ENCODE measurements at regions not wholly inside any gene's neighbourhood (a gene's known extent, or its start where the extent isn't known, plus 50 kb on each side); places are given as distances from the start of the nearest gene placed in this dataset.

DNA sequence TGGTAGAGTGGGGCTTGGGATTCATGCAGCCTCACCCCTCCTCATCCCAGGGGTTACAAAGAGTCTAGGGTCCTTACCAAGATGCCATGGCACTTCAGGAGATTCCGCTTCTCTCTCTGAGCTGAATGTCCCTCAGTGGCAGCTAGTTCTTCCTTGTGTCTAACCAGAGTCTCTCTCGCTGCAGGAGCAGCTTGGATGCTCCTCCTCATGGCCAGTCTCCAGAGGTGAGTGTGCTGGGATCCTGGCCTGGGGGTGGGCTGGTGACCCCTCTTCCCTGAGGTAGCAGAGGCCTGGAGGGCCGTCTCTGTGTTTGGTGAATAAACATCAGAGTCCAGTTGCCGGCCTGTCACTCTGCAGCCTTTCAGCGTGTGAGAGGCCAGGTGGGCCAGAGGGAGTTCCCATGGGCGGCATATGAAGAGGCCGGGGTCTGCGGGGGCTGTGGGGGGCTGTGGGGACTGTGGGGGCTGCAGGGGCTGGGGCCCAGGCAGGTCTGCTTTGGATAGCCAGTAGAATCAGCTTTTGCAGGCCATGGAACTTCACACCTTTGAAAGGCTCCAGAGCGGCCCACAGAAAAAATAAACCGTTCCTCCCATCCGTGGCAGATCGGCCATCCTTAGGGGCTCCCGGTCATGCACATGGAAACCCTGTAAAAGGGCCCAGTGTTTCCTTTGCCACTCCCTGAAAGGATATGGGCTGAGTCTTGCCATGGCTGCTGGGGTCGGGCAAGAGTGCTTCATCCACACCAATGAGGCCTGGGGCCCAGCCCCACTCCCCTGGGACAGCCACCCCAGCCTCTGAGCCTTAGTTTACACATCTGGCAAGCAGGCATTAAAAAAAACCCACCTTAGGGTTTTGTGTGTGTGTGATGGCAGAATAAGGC, 256.4 kb downstream of the FOXD2 start:
- Histone ChIP-seq H3K9ac (ENCODE audit: control insufficient read depth, extremely low read depth, insufficient read depth, low read length) (no peak overlapping the region), H4K20me1 (ENCODE audit: control insufficient read depth, extremely low read depth, insufficient read depth, low read length) (no peaks in the 10 kb centered on the region), H3K9me3 (ENCODE audit: control insufficient read depth, low read depth, low read length) (no peaks in the 10 kb centered on the region), H3K27ac (ENCODE audit: control insufficient read depth, insufficient read depth, low read length) (no peak overlapping the region), H2AFZ (ENCODE audit: control insufficient read depth, low read length) (no peak overlapping the region), H3K79me2 (ENCODE audit: control insufficient read depth, insufficient read depth, low read length) (no peaks in the 10 kb centered on the region), H3K9me1 (ENCODE audit: control insufficient read depth, extremely low read depth, insufficient read depth, low read length) (no peaks in the 10 kb centered on the region), H3K36me3 (ENCODE audit: control insufficient read depth in 2 of 2, extremely low read depth in 1 of 2, insufficient read depth in 2 of 2, low read length in 2 of 2) (no peaks in the 10 kb centered on the region), H3K27me3 (ENCODE audit: control insufficient read depth, extremely low read depth, insufficient read depth, low read length) (peaks cover 7% of the 10 kb centered on the region), H3K4me2 (ENCODE audit: control insufficient read depth, extremely low read depth, insufficient read depth, low read depth, low read length) (no peak overlapping the region), H3K4me3 (ENCODE audit: control insufficient read depth in 2 of 3, extremely low read depth in 1 of 3, insufficient read depth in 2 of 3, low read depth in 1 of 3, low read length in 3 of 3) (no peak overlapping the region), H3K4me1 (ENCODE audit: control insufficient read depth, extremely low read depth, insufficient read depth, low read length) (no peaks in the 10 kb centered on the region)
- FAIRE-seq, result no peak
- dilution Hi-C loops (cut with MboI; ENCODE audit: extremely low pct_ligation_motif_present, low sequenced_read_pairs), result no loop called here
- no peak for TF ChIP-seq EZH2 (IDR thresholded peaks at IDR 0.05; ENCODE audit: low read length)
- TF ChIP-seq, protein P1, sequence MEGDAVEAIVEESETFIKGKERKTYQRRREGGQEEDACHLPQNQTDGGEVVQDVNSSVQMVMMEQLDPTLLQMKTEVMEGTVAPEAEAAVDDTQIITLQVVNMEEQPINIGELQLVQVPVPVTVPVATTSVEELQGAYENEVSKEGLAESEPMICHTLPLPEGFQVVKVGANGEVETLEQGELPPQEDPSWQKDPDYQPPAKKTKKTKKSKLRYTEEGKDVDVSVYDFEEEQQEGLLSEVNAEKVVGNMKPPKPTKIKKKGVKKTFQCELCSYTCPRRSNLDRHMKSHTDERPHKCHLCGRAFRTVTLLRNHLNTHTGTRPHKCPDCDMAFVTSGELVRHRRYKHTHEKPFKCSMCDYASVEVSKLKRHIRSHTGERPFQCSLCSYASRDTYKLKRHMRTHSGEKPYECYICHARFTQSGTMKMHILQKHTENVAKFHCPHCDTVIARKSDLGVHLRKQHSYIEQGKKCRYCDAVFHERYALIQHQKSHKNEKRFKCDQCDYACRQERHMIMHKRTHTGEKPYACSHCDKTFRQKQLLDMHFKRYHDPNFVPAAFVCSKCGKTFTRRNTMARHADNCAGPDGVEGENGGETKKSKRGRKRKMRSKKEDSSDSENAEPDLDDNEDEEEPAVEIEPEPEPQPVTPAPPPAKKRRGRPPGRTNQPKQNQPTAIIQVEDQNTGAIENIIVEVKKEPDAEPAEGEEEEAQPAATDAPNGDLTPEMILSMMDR (optimal IDR thresholded peaks at IDR 0.05 in 1 of 3, IDR thresholded peaks at IDR 0.05 in 1 of 3, conservative IDR thresholded peaks at IDR 0.05 in 1 of 3; ENCODE audit: extremely low read depth in 1 of 3, insufficient read depth in 2 of 3, low read length in 3 of 3), result no peak
- DNase-seq (ENCODE audit: low read depth, low spot score), result no peak

DNA sequence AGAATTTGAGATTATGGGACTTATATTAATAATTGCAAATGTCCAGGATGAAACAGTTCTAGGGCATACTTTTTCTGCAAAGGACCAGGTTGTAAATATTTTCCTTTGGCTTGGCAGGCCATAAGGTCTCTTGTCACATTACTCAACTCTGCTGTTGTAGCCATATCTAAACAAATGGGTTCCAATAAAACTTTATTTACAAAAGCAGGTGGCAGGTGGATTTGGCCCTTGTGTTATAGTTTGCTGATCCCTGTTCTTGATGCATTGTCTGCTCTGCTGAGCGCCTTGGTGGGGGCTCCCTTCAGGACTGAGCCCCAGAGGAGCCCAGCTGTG, 258.5 kb downstream of the FOXD2 start:
- dilution Hi-C loops (cut with MboI; ENCODE audit: extremely low pct_ligation_motif_present, low sequenced_read_pairs), result no loop called here
- Histone ChIP-seq H4K20me1 (ENCODE audit: control insufficient read depth, extremely low read depth, insufficient read depth, low read length) (no peaks in the 10 kb centered on the region), H2AFZ (ENCODE audit: control insufficient read depth, low read length) (no peak overlapping the region), H3K27me3 (ENCODE audit: control insufficient read depth, extremely low read depth, insufficient read depth, low read length) (no peaks in the 10 kb centered on the region), H3K4me3 (ENCODE audit: control insufficient read depth in 2 of 3, extremely low read depth in 1 of 3, insufficient read depth in 2 of 3, low read depth in 1 of 3, low read length in 3 of 3) (no peak overlapping the region), H3K9me3 (ENCODE audit: control insufficient read depth, low read depth, low read length) (no peaks in the 10 kb centered on the region), H3K36me3 (ENCODE audit: control insufficient read depth in 2 of 2, extremely low read depth in 1 of 2, insufficient read depth in 2 of 2, low read length in 2 of 2) (no peaks in the 10 kb centered on the region), H3K27ac (ENCODE audit: control insufficient read depth, insufficient read depth, low read length) (no peak overlapping the region), H3K79me2 (ENCODE audit: control insufficient read depth, insufficient read depth, low read length) (no peaks in the 10 kb centered on the region), H3K9me1 (ENCODE audit: control insufficient read depth, extremely low read depth, insufficient read depth, low read length) (no peaks in the 10 kb centered on the region), H3K4me1 (ENCODE audit: control insufficient read depth, extremely low read depth, insufficient read depth, low read length) (no peaks in the 10 kb centered on the region), H3K4me2 (ENCODE audit: control insufficient read depth, extremely low read depth, insufficient read depth, low read depth, low read length) (no peak overlapping the region), H3K9ac (ENCODE audit: control insufficient read depth, extremely low read depth, insufficient read depth, low read length) (no peak overlapping the region)
- FAIRE-seq (no peak), DNase-seq (ENCODE audit: low read depth, low spot score) (no peak)
- TF ChIP-seq, protein P1 (optimal IDR thresholded peaks at IDR 0.05 in 1 of 3, IDR thresholded peaks at IDR 0.05 in 1 of 3, conservative IDR thresholded peaks at IDR 0.05 in 1 of 3; ENCODE audit: extremely low read depth in 1 of 3, insufficient read depth in 2 of 3, low read length in 3 of 3), result no peak
- TF ChIP-seq EZH2 (IDR thresholded peaks at IDR 0.05; ENCODE audit: low read length), result no peak
